Activated CD8-positive, alpha-beta memory T cell treated with anti-CD3 and anti-CD28 coated beads for 4 hours (primary cell): ENCODE measurements at regions not wholly inside any gene's neighbourhood (a gene's known extent, or its start where the extent isn't known, plus 50 kb on each side); places are given as distances from the start of the nearest gene placed in this dataset.

Source experiments
- DNase-seq, 2 donors: peaks; one replicate each; pipeline ENCODE4 v3.0.0-alpha.2; 2020; ENCODE audit warnings: low read depth in 2 of 2

DNA sequence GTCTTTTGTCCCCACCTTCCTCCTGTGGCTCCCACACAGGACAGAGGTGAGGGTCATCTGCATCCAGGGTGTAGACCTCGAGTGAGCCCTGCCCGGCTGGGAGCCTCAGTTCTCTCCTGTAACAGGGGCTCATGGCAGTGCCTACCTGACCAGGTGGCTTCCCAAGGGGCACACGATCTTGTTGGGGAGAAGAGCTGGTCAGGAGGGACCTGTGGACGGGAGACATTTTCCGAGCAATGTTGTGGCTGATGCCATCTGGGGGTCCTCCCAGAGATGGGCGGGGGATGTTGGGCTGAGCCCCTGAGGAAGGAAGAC lies 51.9 kb downstream of the CEBPB start:
- no peak for DNase-seq

DNA sequence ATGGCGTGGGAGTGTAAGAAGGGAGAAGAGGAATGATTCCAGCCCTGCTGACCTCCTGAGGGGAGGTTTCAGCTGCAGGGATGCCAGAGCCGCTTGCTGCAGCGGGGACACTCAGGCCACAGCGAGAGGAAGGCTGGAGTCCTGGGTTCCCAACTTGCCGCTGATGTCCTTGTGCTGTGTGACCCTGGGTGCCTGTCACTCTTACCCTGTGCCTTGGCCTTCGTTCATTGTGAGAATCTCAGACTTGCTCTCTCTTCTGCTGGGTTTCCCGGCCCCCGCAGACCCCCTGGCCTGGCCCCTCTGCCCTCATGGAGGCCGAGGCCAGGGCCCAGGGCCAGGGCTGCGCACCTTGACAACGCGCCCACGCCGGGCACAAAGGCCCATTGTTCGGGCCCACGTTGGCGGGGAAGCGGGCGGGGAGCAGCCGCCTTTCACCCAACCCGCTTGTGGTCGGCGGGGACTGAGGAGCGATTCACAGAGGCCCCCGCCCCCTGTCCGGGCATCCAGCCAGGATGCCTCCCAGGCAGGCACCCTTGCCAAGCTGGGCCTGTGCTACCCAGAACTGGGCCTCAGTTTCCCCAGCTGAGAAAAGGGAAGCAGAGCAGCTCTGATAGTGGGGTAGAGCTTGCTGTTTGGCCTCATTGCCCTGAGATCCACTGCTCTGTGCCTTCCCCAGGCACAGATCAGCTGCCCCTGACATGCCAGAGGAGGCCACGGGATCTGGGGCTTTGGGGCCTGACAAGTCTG lies 52.4 kb downstream of the CEBPB start:
- no peak for DNase-seq

DNA sequence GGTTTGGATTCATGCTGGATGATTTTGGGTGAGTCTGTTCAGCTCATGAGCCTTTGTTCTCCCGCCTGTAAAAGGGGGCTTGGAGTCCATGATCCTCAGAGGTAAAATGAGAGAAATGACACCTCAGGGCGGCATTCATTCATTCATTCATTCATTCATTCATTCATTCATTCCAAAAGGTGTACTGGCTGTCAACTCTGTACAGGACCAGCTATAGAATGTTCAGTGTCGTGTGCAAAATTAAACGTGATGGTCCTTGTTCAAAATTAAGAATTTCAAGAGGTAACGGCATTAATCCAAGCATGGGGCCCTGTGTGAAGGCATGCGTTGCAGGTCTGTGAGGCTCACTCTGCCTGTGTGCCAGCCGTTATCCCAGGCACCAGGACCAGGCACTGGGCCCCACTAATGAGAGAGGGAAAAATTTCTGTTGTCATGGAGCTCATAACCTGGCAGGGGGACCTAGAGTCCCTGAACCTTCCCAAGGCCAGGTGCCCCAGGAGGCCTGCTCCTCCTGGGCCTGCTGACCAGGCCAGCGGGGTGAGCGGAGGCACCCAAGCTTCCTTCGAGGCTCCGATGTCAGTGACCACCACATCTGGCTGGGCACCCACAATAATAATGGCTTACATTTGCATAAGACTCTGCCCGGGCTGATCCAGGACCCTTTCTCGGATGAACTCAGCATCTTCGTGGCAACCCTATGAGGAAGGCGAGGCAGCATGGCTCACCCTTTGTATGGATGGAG lies 53.2 kb downstream of the CEBPB start:
- DNase-seq: no peak

DNA sequence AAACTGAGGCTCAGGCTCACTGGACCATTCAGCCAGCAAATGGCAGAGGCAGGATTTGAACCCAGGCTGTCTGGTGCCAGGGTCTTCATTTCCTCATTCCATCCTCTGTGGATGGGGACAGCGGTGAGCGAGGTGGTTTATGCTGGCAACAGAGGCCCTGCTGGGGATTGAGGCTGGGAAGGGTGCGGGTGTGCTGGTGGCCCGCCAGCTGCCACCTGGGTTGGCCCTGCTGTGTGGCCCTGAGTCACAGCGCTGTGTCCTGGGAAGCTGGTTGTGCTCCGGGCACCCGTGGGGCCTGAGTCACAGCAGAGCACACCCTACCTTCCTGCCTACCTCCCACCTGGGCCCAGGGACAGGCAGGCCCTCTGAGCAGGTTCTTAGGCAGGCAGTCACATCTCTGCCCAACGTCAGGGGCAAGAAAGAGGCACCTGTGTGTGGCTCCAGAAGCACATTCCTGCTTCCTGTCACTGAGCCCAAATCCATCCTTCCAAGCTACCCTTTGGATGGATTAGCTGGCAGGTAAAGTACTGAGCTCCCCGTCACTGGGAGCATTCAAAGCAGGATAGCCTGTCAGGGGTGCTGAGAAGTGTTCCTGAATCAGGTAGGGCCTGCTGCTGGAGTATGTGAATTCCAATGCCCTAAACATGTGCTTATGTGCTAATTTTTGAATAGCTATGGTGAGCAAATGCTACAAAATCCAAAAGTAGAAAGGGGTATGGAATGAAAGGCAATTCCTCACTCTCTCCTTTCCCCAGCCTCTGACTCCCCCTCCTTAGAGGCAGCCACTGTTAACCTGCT lies 53.9 kb downstream of the CEBPB start:
- no peak for DNase-seq

DNA sequence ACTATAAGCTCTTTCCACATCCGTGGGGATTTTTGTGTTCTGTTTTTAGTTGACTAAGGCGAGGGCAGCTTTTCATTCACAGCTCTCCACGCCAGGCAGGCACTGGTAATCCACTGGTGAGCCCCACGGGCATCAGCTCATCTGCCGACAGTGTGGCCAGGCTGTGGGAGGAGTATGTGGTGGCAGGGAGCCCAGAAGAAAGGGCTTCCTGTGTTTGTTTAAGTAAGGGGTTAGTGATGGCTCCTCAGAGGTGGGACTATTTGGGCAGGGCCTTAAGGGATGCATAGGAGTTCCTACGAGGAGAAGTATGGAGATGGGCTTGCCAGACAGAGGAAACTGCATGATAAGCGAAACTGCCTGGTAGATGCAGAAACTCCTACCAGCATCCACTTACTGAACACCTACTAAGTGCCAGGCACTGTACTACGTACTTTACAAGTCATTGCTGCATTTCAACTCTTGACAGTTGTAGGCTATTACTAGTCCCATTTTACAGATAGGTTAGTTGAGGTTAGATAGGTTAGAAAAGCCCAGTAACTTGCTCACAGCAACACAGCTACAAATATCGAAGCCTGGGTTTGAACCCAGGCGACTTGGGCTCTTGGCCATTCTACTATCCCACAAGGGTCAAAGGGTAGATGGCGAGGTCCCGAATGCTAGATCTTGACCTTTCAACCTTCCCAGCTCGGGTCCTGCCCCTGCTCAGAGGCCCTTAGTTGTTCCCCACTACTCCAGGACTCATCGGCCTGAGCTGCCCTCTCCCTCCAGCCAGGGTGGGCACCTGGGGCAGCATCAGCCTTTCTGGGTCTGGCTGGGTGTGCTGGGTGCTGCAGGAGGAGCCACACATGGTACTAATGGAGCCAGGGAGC lies 55.1 kb downstream of the CEBPB start:
- no peak for DNase-seq

DNA sequence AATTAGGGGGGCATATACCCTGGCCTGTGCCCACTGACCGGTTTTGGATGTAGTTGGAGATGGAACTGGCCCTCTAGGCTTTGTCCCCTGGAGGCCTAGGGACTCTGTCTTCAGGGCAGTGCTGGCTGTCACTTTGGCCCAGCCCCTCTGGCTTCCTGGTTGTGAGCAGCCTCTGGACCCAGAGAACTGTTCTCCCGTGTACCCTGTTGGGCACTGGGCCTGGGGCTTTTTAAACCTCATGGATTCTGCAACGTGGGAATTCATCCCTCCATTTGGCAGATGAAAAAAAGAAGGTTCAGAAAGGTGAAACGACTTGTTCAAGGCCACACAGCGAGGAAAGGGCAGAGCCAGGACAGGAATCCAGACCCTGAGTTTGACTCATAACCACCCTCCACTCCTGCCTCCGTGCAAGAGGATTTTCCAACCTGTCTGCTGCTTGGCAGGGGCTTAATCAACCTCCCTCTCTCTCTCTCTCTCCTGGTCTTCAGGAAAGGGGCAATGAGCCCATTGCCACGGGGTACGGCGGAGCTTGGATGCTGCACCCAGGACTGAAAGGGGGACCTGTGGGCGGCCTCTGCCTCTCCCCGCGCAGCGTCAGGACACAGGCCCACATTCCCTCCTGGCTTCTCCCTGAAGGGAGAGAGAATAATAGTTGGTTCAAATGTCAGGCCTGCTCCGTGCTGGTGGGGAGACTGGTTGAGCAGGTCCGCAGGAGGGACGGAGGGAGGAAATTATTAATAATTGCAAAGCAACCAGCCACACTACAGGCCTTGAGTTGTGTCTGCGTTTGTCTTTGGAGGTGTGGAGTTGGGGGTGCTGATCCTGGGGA lies 56.0 kb downstream of the CEBPB start:
- no peak for DNase-seq

DNA sequence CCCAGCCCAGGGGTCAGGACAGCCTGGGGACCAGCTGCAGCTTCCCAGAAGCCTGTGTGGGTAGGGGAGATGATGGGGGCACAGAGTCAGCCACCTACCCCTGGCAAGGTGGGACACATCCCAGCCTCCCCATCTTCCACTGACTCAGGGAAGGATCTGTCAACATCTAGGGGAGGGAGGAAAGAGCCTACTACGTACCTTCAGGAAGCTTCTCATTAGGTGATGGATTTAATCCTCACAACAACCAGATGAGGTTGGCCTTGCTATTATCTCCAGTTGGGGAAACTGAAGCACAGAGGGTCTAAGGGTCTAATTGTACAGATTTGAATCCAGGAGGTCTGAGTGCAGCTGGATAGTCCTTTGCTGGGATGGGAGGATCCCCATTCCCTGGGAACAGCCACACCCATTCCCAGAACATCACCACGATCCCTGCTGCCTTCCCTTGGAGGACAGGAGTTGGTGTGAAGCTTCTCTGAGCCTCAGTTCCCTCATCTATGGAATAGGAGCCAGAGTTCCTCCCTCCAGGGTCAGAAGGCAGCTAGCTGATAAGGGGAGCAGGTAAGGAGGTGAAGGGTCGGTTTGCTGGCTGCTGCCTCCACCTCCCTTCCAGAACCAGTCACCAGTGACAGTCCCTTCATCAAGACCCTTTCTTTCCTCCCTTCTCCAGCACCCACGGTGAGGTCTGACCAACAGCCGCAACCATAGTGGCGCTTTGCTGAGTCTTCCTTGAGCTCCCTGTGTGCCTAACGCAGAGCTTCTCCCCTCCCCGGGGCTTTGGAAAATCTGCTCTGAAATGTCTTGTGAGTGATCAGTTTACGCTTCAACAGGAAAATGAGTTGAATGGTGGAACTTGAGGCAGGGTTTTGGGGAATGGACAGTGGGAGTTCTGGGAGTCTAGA lies 56.8 kb downstream of the CEBPB start:
- no peak for DNase-seq

DNA sequence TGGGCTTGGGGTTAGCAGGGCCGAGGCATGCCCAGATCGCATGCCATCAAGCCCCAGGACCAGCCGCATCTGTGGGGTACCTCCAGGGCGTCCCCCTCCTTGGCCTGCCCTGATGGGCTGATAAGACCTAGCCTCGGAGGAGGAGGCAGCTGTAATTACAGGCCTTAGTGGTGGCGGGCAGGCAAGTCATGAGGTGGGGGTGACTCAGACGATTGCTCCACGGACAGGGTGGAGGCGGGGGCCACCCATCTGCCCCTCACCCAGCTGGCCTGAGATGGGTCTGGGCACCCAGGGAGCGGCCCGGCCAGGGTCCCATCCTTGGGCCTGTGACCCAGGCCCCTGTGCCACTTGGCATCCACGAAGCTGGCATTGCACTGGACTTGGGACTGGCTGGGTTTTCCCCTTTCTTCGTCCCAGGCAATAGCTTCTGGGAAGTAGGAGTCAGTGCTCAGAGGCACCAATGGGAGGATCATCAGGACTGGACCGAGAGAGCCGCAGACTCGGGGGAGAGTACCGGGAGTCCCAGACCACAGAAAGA lies 57.5 kb downstream of the CEBPB start:
- DNase-seq: no peak

DNA sequence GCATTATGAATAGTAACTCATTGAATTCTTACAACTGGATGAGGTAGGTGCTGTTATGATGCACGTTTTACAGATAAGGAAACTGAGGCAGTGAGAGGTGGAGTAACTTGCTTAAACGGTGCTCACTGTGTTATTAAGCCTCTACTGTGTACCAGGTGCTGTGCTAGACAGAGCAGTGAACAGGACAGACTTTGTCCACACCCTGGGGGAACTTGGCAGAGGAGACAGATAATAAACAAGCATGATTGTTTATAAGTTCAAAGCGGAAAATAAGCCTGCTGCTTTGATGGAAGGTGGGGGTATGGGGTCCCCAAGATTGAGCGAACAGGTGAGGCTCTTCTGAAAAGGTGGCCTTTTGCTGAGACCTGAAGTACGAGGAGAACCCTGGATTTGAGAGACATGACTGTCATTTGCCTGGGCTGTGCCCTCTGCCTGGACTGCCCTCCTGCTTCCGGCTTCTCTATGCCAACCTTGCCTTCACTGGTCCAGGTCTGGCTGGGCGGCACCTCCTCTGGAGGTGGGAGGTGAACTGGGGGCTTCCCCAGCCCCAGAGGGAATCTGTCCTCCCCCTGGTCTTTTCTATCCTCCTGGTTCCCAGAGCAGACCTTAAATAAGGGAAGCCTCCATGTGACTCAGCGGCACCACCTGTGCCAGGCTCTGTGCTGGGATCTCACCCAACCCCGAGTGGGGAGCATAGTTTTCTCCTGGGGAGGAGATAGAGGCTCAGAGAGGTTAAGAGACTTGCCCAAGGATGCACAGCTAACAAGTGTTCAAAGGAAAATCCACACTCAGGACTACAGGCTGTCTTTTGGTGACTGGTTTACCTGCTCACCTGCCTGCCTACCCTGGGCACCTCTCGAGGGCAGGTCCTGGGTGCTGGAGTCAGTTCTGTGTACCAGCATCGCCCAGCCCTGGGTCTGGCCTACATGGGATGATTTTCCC lies 59.1 kb downstream of the CEBPB start:
- DNase-seq: no peak

DNA sequence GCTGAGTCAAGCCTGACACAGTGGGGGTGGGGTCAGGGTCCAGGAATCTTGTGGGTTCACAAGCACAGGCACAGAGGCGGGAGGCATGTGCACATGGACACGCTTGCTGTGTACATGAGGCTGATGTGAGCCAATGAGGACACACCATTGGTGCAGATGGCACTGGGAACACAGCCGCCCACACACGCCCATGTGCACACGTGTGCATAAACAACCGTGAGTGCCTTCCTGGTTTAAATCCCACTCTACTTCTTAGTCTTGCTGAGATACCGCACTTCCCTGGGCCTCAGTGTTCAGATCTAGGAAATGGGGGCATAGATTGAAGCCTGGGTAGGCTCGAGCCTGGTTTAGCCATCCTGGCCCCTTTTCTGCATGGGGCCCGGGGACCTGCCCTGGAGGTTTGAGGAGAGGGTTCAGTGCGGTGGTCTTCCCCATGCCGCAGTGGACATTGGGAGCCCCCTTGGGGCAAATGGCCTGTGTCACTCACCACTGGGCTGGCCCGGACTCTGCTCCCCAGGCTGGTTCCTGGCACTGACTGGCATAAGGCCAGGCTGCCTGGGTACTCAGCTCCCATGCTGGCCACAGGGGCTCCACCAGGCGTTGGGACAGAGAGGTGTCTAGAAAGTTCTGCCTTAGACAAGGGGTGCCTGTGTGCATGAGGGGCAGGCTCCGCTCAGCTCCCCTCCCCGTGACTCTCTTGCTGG lies 60.2 kb downstream of the CEBPB start:
- DNase-seq: no peak

DNA sequence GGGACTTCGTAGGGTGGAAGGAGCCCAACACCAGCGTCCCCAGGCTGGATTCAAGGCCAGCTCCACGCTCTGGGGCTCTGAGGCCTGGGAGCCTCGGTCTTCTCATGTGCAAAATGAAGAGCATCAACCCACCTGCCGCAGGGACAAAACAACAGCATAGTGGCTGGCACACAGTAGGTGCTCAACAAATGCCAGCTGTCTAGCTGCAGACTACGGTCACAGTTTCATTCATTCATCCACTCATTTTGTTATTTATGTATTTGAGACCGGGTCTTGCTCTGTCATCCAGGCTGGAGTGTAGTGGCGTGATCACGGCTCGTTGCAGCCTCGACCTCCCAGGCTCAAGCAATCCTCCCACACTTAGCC lies 60.7 kb downstream of the CEBPB start:
- DNase-seq: no peak

DNA sequence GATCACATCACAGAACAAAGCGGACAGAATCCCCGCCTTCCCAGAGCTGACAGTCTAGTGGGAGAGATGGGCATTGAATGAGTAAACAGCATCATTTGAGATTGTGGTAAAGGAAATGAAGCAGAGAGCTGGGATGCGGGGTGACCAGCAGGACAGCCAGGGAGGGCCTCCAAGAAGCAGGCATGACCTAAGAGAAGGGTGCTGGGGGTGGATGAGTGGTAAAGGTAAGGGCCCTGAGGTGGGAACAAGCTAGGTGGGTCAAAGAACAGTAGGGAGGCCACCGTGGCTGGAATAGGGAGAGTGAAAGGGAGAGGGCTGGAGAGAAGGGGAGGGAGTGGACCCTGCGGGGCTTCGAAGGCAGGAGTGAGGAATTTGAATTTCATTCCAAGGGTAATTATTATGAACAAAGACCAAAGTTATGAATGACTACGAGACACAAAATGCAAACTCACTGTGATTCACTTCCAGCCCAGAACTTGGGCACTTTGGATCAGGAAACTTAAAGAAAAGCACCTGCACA lies 61.4 kb downstream of the CEBPB start:
- DNase-seq: no peak

DNA sequence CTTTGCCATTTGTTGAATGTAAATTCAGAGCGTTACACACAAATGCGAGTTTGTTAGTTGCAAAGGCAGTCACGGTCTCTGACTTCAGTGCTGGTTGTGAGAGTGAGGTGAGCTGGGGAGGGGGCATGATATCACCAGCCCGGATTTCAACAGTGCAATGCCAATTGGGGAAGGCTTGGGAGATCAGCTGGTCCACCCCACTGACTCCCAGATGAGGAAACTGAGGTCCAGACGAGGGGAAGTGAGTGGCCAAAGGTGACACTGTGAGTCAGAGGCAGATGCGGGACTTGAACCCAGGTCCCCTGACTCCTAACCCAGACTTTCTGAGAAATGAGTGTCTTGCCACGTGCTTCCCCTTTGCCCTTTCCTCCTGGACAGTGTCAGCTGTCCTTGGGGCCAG lies 62.1 kb downstream of the CEBPB start:
- no peak for DNase-seq

DNA sequence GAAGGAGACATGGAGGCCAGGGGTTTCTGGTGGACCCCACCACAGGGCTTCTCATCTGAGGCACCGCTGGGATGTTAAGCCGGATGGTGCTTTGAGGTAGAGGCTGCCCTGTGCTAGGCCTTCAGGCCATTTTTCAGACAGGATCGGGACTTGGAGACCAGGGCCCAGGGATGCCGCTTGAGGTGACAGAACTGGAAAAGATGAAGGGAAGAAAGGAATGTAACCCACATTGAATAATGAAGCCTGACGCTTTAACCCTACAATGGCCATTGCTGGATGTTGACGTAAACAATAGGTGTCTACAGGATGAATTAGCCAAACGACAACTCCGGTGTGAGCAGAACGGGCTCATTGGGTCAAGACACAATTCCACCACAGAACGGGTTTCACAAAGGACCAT lies 62.5 kb downstream of the CEBPB start:
- no peak for DNase-seq

DNA sequence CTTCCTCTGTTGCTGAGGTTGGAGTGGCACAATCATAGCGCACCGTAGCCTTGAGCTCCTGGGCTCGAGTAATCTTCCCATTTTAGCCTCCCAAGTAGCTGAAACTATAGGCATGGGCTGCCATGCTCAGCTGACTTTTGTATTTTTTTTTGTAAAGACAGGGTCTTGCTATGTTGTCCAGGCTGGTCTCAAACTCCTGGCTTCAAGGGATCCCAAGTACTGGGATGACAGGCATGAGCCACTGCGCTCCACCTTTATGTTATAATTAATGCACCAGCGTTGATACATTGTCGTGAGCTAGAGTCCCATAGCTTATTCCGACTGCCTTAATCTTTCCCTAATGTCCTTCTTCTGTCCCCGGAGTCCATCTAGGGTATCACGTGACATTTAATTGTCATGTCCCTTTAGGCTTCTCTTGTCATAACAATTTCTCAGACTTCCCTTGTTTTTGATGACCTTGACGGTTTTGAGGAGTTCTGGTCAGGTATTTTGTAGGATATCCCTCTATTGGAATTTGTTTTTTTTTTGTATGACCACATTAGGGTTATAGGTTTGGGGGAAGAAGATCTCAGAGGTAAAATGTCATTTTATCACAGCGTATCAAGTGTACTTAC lies 63.9 kb downstream of the CEBPB start:
- DNase-seq: no peak

DNA sequence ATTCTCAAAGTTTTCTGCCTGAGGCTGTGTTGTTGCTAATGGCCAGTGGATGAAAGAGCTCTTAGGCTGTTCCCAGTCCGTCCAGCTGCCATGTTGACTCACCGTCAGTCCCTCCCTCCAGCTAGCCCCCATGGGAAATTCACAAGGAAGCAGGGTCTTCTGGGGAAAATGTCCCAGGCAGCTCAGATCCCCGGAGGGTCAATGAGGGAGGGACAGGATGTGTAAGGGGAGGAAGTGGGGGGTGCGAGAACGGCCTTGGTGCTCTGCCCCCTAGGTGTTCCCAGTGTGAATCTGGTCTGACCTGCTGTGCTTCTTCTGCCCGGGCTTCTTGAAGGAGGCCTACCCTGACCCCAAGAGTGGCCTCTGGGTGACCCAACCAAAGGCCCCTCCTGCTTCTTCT lies 65.9 kb downstream of the CEBPB start:
- no peak for DNase-seq

DNA sequence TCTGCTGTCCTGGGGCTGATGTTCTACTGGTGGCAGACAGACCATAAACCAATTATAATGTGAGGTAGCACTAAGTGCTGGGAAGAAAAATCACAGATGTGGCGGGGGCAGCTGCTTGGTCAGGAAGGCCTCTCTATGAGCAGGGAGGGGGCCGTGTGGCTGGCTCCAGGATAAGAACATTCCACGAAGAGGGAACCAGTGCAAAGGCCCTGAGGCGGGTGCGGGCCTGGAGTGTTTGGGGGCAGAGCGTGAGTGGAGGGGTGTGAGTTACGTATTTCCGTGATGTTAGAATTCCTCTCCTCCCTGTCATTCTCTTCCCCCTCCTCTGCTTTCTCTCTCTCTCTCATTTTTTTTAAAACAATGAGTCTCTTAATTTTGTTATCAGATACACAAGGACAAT lies 67.2 kb downstream of the CEBPB start:
- no peak for DNase-seq
